ENCODE measurements at regions not wholly inside any gene's neighbourhood (a gene's known extent, or its start where the extent isn't known, plus 50 kb on each side); places are given as distances from the start of the nearest gene placed in this dataset.
"Not testable (repeated sequence)": the region's sequence is repeated elsewhere in the genome, so short reads cannot be mapped to it uniquely, and the experiment has no call there.

DNA sequence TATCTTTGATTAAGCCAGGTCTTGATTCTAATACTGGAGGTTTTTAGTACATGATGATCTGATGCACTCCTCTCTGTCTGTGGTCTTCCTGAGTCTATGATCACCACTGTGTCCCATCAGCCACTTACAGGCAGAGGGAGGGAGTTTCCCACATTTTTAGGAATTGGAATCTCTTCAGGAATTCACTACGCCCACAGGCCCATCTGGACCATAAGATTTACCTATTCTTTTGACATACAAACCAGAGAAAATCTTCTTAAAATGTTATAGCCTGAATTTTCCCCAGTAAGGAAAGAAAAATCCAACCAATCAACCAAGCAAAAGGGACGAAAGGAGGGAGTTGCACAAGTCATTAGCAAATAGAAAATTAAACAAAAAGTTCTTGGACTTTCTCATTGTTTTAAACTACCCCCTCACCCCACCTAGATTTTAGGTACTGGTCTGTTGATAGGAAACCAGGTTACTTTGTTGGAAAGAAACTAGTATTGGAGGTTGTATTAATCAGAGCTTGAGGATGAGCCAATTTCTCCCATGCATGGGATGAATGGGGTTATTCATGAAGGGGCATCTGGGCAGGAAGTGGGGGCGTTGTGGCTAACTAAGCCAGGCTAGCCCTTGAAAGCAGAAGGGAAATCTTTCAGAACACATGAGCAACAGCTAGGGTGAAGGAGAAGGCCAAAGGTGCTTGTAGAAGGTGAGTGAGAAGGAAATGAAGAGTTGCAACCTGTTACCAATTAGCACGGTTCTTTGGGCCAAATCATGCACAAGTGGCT is 328.2 kb upstream of the MEX3C start:
- DNase-seq = no peak

DNA sequence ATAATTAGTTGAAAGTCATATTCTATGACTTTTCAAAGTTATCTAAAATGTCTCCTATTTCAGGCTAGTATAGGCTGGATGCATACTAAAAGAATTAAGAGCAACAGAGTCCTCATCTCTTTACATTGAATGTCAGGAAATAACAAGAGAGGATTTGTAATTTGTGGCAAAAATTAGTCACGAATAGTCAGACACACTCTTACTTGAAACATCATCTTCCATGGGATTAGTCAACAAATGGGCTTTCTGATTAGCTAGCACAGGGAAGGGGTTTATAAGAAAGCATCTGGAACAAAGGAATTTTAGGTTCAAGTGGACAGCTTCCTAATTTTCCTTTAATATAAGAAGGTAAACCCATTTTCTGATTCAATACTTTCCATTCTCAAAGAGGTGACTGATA is 330.3 kb upstream of the MEX3C start:
- DNase-seq = no peak

DNA sequence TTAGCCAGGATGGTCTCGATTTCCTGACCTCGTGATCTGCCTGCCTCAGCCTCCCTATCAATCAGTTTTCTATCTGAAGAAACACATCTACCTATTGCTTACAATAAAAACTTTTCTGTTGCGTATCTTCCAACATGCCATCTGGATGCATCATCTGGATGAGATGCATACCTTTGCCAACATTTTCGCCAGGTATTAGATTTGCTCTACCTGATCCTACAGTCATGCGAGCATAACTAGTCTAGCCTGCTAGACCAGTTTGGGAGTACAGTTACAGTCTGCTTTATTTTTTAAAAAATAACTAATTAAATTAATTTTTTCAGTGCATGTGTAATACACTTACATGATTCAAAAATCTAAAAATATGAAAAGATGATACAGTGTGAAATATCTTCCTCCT is 334.0 kb upstream of the MEX3C start:
- DNase-seq = no peak

DNA sequence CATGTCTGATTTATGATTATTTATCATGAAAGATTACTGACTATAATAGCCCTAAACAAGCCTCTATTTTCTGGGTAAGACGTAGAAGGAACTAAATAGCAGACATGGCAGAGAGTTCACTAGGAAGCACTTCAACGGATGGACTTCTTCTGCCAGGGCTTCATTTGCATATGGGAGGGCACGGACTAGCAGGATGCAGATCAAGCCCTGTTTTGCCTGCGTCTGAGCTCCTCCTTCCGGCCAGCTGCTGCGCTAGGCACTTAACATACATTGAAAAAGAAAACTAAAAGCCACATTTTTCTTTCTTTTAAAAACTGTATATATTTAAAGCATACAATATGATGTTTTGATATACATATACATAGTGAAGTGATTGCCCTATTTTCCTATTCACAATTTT is 340.0 kb upstream of the MEX3C start:
- no peak for DNase-seq

DNA sequence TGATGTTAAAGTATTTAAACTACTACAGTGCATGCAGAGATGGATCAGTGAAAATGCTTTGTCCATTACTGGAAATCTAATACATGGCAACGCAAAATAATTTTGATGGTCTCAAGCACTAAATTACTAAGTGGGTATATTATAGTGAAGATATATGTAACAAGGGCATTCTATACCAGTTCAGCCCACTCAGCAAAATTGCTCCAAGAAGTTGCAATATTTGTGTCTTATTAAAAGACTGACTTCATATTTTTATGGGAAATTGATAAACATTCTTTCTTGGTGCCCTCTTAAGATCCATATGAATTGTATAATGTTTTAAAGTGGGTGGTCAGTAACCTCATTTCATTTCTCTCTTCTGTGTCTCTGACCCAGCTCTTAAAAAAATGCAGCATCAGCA is 343.1 kb upstream of the MEX3C start:
- no peak for DNase-seq

DNA sequence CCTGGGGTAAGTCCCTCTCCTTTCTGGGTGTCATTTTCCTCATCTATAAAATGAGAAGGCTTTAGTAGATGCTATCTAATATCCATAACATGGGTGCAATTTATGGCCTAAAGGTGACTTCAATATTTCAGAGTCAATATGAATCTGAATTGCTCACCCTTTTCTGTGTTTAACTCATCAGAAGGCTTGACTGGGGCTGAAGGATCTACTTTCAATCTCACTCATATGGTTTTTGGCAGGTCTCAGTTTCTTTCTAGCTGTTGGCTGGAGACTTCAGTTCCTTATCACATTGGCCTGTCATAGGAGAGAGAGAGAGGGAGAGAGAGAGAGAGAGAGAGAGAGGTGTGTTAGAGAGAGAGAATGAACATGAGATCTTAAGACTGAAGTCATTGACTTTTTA is 343.7 kb upstream of the MEX3C start:
- no peak for DNase-seq

DNA sequence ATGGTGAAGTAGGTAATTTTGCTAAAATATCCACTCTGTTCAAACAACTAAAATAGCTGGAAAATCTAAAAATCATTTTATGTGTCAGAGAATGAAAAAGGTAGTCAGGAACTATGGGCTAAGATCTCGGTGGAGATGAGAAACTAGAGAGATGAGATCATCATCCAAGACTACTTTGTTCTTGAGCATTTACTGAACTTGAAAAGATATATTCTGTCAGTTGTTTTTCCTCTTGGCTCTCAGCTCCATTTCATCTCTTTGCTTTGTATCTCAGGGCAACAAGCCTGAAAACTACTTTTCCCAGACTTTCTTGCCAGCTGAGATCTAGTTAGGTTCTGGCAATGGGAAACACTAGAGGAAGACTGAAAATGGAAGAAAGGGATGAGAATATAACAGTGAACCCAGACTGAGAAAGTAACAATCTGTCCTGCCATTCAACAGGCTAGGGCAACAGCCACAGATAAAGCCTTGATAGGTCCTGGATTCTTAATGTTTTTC is 346.2 kb upstream of the MEX3C start:
- no peak for DNase-seq

DNA sequence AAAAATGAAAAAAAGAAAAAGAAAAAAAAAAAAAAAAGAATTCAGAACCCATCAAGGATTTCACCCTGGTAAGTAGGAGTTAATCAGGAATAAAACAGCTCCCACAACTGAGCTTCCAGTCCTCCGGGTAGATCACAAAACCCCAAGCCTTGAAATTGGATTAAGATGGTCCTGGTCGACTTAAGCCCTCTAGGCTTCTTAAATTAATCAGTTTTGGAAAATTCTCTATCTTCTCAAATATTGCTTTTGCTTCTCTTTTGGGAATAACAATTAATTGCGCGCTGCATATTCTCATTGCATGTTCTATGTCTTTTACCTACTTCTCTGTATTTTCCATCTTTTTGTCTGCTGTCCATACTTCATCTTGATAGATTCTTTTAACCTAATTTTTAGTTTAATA is 348.0 kb upstream of the MEX3C start:
- no peak for DNase-seq

DNA sequence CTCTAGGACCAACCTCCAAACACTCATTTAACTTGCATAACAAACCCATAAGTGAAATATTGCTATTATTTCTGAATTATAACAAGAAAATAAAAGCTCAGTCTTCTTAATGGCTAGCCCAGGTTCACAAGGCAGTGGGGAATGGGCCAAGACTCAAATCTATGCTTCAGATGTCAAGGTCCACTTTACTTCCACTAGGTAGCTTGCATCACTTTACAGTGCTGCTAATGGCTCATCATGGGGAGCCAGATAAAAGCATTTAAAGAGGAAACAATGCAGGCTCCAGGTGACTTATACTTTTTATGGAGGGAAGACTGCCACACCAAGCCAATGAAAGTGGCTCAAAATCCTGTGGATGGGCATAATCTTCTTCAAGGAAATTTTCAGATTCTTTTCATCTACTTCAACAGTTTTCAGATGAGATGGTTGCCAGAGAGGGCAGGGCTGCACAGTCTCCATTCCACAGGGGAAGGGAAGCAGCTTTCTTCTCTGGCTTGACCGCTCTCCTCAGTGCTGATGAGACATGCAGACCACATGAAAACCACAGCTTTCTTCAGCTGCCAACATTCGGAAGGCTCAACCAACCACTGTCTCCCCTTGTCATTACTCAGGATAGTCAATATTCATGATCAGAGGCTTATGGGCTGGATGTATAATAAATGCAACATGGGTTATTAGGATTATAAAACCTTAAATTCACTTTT is 361.9 kb upstream of the MEX3C start:
- no peak for DNase-seq

DNA sequence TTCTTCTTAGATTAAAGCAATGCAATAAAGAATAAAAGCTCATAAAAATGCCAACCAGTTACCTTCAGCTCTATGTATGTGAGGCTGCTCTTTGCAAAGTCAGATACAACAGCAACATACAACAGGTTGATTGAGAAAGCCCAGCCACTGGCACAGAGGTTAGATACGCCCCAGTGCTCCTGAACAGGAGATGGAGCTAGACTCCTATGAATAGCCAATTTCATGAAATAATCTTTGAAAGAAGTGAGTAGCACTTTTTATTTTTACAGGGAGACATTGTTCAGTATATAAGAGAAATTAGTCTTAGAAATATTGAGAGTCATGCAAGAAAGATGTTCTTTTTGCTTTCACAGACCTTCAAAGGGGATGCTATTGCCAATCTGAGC is 362.4 kb upstream of the MEX3C start:
- DNase-seq = no peak

DNA sequence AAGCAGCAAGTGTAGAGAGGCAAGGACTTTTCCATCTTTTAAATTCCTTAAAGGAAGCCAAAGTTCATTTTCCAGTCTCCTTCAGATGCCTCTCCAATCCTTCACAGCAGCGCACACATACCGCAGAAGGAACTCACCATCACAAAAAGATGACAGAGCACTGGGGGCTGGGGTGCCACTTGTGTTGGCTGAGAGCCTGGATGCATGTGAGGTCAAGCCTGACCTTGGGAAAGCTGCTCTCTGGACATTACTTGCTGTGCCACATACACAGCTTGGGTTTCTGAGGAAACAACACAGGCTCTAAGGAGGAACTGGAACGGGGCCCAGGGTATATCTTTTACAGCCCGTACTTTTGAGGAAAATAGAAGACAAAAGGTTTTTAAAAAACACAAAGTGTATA is 364.3 kb upstream of the MEX3C start:
- no peak for DNase-seq

DNA sequence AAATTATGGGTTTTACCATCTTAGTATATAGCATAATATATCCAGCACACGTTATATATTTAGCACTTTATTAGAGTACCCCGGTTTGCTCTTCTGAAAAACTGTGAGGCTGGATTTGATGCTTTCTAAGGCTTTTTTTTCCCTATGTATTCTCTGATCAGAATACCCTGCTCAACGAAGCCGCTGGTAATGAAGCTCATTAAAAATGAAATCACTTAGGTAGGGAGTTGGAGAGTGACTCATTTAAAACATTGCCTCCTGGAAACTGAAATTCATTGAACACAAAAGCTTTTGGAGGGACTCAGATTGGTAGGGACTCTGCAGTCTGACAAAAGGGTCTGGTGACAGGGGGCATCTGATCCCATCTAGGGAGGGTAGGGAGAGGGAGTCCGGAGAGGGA is 365.4 kb upstream of the MEX3C start:
- DNase-seq = no peak

DNA sequence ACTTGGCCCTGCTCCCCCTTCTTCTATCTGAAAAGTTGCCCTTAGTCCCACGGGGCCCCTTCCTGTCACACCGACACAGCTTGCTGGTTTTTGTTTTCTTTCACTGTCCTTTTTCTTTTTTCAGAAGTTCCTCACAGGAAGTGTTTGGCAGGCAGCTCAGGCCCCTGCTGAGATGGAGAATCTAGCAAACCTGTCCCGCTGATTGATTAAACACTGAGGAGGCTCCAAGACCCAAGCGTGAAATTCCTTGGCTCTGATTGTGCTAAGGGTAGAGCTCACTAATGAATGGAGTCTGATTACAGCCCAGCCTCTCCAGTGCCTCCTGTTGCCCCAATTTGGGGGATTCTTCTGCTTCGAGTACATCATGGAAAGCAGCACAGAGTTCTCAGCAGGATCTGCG is 365.9 kb upstream of the MEX3C start:
- DNase-seq = no peak

DNA sequence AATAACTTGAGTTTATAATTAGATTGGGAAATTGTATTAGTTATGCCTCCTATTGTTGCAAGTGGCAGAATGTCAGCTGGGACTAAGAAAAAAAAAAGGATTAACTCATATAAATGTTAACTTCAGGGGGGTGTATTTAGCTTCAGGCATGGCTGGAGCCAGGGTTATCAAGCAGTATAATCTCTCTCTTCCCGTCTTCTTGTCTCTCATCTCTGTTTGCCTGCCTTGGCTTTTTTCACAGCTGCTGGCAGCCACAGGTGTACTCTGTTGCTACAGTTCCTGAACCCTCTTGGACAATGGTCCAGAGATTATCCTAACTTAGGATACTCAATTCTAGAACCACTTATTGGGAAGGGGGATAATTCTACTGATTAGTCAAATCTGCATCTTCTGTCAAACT is 370.7 kb upstream of the MEX3C start:
- no peak for DNase-seq

DNA sequence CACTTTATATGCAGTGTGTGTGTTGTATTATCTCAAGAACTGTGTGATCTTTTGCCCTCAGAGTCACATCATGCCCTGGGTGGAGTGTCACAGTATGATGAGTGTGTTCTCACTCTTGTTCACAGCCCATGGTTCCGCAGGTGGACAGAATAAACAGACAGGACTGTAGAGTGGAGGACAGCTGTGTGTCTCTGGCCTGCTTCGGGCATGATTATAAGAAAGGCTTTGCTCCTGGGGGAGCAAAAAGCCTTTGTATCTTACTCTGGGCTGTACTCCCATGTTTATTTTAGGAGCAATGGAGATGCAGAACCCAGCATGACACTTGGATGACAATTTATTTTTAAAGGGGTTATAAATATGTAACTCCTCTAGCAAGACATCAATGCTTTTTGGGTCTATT is 371.7 kb upstream of the MEX3C start:
- no peak for DNase-seq

DNA sequence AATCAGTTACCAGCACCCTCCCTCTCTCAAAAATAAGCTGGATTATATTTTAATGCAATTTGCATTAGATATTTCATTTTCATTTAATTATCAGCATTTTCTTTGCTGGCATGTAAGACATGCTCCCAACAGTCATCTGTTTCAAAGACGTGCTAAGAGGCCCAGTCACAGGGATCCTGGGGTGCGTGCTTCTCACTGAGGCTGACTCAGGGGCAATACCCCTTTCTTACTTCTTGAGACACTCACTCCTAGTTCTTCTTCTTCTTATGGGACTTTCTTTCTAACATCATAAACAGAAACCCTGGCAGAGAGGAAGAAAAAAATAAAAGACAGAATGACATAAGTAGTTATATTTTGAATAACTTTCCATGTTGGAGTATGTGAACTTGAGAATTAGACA is 372.1 kb upstream of the MEX3C start:
- no peak for DNase-seq

DNA sequence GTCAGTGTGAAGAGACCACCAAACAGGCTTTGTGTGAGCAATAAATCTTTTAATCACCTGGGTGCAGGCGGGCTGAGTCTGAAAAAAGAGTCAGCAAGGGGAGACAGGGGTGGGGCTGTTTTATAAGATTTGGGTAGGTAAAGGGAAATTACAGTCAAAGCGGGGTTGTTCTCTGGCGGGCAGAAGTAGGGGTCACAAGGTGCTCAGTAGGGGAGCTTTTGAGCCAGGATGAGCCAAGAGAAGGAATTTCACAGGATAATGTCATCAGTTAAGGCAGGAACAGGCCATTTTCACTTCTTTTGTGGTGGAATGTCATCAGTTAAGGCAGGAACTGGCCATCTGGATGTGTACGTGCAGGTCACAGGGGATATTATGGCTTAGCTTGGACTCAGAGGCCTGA is 372.6 kb upstream of the MEX3C start:
- not testable (repeated sequence) for DNase-seq

DNA sequence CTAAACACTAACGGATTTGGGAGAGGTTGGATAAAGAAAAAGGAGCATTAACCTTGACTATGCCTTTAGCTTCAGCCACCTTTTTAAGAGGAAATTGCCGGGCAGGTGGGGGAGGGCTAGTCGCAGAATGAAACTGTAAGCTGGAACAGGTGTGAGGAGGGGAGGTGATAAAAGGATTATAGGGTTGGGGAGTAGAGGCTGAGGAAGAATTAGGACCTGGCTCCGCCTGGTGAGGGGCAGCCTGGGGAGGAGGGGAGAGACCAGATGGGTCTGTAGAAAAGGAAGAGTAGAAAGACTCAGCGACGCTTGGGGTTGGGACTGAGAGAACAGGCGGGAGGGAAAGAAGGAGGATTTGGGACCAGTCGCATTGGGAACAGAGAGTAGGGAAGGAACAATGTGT is 376.4 kb upstream of the MEX3C start:
- not testable (repeated sequence) for DNase-seq

DNA sequence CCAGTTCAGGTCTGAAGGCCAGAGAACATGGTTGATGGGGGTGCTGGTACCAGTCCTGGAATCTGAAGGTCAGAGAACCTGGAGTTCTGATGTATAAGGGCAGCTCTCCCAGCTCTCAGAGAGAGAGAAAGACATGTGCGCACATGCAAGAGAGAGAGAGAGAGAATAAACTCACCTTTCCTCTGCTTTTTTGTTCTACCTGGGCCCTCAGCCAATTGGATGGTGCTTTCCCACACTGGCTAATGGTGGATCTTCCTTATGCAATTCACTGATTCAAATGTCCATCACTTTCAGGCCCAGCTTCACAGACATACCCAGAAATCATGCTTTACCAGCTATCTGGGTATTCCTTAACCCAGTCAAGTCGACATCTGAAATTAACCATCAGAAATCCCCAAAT is 377.7 kb upstream of the MEX3C start:
- DNase-seq = no peak

DNA sequence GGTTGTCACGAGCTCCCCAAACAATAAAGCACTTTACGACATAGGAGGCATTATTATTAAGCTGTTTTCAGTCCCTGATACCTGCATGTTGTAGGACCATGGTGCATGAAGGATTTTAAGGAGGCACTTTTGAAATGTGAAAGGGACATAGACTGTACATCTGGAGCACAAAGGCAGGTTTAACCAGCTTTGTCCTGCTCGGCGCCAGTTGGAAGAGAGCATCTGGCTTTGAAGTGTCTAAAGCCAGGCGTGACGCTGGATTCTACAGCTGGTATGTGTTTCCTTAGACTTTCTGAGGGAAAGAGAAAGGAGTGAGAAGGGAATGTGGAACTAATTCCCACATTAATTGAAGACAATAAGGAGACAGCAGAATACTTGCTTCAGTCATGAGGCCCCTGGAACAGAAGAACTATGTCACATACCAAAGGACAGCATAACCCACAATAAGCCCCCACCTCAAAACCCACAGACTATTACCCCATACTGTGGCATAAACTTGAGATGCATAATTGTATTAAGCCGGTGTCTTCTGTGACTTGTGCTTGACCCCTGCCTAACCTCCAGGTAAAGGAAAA is 381.0 kb upstream of the MEX3C start:
- no peak for DNase-seq

DNA sequence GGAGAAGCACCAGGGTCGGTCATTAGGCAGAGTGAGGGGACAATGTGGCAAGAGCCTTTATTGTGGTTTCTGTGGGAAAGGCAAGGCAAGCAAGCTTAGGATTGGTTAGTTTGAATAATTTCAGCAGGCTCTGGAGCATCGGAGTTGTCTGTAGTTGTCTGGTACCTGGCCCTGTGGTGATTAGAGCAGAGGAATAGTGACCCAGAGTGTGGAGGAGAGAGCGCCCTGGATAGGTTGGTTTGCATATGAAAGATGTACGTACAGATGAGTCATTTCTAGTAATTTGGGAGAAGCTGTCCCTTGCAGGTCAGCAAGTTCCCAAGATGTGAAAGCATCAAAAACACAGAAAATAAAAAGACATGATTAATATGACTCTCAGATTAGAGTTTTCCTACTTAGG is 383.1 kb upstream of the MEX3C start:
- DNase-seq = no peak

DNA sequence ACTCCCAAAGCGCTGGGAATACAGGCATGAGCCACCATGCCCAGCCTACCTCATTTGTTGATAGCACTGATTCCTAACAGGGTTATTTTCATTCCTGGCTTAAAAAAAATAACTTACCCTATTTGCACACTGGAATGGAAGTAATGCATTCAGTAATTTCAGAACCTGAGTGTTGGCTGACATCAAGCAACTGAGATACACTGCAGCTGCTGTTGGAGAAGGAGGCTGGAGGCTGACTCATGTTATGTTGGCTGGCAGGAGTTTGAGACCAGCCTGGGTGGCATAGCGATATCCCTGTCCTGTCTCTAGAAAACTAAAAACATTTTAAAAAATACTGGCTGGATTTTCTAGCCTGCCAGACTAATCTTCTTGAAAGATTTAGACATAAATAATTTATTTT is 385.1 kb upstream of the MEX3C start:
- DNase-seq = no peak

DNA sequence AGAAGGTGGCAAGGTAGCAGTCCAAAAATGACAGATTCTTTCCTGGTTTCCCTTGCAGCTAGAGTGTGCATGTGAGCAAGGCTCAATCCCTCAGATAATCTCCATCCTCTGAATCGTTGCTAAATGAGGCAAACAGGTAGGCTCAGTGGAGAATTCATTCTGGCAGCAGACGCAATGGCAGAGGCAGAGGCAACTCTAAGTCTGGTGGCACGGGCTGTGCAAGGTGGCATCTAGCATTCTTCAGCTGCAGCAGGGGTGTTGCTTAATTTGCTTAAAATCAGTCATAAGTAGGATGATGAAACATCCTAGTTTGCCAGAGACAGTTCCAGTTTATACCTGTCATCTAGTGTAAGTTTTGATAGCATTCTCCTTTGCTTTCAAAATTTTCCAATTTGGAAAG is 391.1 kb upstream of the MEX3C start:
- no peak for DNase-seq

DNA sequence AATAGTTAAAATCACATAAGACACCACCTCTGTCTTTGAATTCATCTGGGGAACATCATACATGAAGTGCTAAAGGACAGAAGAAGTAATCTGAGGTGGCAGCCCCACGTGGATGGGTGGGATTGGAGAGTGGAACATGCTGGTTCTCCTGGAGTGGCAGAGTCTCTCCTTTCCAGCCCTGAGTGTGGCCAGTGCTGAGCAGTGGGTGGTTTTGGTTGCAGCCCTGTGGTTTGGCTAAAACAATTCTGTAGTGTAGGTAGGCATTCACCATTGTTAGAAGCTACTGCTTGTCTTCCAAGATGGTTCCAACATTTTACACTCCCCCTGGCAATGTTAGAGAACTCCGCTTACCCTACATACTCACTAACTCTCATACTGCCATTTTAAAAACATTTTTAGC is 396.4 kb upstream of the MEX3C start:
- DNase-seq = no peak
